ENCODE measurements at regions not wholly inside any gene's neighbourhood (a gene's known extent, or its start where the extent isn't known, plus 50 kb on each side); places are given as distances from the start of the nearest gene placed in this dataset.
"Not testable (repeated sequence)": the region's sequence is repeated elsewhere in the genome, so short reads cannot be mapped to it uniquely, and the experiment has no call there.

DNA sequence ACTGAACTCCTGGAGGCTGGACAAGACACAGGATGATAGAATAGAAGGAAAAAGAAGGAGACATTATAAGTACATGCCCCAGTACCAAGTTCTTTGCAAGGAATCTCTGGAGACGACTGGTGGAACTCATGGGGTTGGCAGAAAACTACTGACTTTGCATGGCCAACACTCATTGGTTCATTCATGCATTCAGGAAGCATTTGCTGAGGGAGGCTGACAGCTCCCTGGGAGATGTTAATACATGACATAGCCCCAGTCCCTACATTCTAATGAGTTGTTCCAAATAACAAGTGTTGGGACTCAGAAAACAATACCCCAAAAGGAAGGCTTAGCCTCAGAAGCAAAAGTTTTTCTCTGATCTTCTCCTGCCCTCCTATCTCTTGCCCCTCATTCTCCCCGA, 172.8 kb upstream of the IRF2BP2 start:
- DNase-seq, result no peak

DNA sequence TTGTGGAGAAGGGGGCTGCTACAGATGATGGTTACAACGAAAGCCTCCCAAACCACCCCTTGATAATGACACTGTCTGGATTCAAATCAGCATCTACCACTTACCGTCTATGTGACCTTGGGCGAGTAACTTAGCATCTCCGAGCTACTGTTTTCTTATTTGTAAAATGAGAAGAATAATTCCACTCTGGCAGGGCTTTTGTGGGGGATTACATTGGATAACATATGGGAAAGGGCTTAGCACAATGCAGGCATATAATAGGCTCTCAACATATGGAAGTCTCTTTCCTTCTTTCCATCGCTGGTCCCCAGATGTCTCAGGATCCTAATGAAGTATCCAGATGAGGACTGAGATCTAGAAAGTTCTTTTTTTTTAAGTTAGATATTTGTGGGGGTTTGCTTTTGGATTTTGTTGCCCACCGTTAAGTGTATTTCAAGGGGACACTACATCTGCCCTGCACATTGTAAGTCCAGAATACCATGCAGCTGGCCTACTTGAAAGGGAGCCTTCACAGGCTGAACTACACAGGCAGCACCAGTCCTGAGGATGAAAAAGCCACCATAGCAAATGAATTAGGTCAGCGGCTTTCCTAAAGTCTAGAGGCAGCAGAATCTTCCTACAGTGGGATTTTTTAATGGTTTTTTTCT, 172.2 kb upstream of the IRF2BP2 start:
- no peak for DNase-seq

DNA sequence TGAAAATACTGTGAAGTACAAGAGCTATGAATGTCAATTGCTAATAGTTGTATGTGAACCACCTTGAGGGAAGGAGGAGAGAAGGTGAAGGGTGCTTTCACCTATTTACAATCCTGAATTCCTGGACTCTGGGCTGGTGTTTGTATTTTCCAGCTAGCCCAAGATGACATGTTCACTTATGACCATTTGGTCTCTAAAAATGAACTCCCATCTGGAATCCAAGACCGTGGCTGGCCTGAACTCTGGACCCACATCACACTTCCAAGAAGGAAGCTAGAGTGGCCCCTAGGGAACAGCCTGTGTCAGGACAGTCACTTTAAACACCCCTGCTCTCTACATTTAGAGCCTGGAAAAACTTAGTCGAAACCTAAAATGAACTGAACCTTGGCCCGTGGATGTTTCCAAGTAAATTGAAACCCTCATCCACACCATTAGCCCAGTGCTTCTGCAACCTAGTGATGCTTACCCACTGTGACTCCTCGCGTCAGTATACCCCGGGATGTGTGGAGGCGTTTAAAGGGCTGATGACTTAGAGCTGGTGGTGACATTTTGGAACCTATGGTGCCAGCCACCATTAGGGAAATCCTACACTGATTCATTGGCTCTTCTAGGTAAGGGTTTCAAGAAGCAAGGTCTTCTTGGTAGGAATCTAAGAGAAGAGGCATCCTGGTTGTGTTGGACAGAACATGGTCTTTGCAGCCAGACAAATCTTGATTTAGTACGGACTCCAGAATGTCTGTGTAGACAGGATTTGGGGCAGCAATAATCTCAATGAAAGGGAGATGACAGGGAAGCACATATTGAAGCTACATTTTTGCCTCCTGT, 171.5 kb upstream of the IRF2BP2 start:
- DNase-seq, result peak; percentile 70

DNA sequence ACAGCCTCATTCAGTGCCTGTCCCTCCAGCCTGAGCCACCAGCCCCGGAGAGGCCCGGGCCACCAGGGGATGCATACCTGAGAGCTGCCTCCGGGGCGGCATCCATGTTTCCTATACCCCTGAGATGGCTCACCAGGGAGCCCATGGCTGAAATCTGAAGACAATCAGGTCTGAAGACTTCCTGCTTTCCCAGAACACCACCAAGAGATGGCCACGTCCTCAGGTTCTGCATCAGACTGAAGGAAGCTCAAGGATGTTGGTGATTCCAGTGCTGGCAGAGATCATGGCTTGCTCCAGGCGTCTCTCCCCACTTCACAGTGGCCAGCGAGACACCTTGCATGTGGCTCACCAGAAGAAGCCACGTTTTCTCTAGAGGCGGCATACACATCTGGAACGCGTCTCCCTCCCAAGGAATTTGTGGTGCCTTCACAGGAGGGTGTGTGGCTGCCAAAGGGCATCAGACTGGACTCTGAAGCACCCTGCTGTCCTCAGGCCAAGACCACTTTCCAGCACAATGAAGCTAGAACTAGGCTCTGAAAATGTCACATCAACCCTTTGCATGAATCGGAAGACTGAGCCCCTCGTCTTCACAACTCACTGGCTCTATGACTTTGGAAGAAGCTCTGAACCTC, 170.7 kb upstream of the IRF2BP2 start:
- no peak for DNase-seq

DNA sequence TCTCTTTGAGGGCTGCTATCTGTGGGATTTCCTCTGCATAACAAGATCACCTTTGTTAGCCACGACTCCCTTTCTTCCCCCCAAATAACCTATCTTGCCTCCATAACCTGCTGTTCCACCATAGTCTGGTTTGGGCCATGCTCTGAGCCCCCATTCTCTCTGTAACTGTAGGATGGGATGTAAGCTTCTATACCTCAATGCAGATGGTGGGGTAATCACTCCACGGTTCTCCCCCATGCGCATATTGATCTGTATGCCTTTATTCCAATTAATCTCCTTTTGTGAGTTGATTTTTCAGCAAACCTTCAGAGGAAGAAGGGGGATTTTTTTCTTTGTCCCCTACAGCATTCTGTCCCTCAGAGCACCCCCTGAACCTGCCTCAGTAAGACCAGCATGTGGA, 170.1 kb upstream of the IRF2BP2 start:
- no peak for DNase-seq

DNA sequence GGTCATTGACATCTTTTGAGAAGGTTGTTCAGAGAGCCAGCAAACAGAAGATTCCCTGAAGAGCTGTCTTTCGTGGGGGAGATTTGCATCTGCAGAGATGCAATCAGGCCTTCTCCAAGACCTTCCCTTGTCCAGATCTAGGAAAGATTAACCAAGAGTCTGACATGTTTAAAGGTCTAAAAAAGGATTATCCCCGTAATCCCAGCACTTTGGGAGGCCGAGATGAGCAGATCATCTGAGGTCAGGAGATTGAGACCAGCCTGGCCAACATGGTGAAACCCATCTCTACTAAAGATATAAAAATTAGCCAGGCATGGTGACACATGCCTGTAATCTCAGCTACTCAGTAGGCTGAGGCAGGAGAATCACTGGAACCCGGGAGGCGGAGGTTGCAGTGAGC, 169.6 kb upstream of the IRF2BP2 start:
- not testable (repeated sequence) for DNase-seq

DNA sequence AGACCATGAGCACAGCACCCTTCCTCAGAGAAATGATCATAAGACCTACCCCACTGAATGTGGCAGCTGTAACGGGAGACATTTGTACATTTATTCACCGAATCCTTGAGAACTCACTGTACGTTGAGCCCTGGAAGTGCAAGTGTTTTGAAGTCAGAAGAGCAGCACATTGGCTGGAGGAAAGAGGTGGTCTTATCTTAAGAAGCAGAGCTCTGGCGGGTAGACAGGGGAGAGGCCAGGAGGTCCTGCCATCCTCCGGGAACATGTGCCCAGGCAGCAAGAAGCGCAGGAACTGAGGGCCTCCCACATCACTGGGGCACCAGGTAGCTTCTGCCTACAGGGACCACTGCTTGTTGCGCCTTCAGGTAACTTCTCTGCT, 169.2 kb upstream of the IRF2BP2 start:
- no peak for DNase-seq

DNA sequence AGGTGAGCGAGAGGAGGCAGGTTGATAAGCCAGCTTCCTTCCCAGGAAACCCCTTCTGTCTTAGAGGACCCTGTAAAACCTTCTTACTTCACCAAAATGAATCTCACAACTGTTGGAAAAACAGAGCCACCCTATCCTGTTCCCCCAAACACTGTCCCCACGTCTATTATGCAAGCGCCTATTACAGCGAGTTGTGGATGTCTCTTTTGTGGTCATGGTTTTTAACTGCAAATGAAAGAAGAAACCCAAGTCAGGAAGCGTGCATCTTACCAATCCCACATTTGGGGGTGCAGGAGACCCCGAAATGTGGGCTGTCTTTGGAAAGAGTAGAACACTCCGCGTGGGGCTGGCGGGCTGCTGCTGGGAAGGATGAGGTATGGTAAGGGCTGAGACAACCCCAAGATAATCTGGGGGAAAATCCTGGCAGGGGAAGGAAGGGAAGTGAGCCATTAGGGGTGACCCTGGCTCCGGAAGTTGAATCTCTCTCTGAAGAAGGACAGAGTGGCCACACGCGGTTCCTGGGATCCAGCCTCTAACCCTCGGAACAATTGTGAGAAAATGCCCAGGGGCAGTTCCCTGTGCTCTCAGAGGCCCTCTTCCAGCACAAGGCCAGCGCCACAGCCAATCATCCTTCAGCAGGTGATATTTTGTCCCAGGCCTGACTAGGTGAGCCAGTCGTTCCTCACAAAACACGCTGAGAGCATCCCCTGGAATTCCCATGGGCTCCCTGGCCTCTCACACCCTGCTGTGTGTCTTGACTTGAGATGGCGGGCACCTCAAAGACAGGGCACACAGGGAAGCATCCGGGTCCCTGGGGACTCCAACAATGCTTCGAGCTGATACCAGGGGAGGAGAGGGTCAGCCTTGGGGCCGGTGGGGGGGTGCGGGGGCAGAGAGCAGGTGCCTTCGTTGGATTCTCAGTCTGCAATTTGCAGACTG, 168.5 kb upstream of the IRF2BP2 start:
- no peak for DNase-seq

DNA sequence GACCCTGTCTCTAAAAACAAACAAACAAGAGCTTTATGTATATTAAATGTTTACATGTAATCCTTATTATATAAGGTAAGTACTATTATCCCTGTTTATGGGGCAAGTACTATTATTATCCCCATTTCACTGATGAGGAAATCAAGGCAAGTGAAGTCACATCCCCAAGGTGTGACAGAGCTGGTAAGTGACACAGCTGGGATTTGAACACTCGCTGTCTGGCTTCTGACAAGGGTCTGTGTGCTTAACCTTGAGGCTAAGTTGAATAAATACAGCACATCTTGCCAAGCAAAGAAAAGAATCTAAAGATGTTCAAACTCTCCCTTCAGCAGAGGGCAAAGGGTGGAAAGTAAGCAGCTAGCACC, 167.9 kb upstream of the IRF2BP2 start:
- no peak for DNase-seq

DNA sequence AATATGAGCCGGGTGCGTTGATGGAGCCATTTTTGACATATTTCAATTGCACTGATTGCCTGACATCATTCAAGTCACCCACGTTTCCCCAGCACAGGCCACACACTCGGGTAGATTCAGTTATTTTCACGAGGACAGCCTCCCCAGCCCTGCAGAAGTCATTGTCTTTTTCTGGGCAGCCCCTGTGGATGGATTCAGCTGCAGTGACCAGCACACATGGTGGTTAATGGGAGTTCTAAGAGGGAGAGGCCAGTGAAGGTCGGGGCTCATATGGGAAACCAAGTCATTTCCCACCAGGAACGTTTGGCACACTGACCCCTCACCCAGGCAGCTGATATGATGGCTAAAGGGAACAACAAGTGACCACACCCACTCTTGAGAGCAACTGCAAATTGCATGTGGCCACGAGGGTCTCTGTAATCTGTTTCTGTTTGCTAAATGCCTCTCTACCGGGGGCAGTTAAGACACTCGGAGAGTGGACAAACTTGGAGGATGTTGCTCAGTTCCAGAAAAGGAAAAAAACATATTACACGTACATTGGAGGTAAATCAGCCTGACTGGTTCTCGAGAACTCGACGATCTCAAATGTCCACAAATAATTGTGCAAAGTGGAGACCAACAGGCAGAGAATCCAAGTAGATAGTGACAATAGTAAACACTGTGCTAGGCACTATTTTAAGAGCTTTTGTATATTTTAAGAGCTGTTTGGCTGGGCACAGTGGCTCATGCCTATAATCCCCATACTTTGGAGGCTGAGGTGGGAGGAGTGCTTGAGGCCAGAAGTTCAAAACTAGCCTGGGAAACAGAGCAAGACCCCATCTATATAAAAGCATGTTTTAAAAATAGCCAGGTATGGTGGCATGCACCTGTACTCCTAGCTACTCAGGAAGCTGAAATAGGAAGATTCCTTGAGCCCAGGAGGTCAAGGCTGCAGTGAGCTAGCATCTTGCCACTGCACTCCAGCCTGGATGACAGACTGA, 167.2 kb upstream of the IRF2BP2 start:
- no peak for DNase-seq

DNA sequence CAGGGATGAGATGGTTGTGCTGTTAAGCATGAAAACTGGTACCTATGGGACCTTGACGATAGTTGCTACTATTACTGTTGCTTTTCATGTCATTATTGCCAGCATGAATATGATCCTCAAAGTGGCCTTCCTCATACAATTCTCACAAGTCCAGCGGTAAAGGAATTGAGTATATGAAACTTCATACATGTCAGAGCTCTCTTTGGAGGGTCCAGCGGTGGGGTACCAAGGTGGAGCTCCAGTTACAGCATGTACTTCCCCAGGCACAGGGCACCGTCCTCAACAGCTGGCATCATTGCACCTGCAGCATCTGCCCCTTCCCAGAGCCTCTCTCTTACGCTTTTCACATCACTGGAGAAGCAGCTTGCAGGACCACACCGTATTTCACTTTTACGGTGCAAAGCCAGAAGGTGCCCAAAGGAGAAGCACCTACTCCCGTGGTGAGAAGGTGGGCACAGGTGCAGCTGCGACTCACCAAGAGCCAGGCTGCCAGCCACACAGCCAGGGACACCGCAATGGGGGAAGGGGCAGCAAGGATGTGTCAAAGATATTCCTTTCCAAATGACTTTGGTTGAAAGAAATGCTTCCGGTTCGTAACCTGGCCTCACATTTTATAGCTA, 166.4 kb upstream of the IRF2BP2 start:
- DNase-seq, result no peak

DNA sequence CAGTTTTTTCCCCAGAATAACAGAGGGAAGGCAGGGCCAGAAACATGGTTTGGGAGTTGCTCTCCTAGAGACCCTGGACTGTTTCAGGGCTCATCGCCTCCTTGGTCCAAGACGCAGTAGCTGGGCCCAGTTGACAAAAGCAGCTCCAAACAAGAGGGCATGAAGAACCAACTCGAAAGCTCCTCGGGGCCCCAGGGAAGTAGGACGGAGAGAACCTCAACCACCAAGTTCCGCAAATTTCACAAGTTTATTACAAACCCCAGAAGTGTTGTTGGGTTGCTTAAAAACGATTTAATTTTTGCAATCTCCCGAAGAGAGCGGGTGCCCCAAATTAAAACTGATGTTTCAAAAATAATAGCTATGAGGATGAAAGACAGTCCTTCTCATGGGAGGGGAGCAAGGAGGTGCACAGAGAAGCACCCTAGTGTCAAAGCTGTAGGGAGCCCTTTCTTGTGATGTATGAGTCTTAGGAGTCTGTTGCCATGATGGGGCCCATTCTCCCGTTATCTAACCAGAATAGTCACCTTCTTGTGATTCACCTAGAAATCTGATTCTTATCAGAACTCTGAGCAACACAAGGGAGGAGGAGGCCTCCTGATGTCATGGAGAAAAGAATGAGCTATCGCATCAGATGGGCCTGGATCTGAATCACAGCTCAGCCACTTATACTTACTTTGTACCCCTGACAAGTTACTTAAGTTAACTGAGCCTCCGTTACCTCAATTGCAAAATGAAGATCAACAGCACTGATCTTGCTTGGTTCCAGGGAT, 165.7 kb upstream of the IRF2BP2 start:
- DNase-seq, result peak; percentile 53

DNA sequence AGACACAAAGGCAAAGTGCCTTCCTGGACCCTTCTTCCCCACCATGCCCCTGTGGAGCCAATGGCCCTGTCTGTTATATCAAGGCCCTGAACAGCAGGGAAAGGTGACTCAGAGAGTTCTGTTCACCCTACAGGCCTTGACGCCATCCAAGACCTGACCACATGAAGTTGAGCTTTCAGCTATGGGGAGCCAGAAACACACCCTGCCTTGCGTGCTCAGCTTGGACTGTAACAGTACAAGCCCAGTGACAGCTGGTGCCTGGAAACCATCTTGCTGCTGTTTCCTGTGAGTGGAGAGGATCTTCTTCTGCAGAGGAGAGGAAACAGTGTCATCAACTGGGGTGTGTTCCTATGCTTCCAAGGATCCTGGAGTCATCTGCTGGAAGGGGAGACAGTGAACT, 165.0 kb upstream of the IRF2BP2 start:
- no peak for DNase-seq

DNA sequence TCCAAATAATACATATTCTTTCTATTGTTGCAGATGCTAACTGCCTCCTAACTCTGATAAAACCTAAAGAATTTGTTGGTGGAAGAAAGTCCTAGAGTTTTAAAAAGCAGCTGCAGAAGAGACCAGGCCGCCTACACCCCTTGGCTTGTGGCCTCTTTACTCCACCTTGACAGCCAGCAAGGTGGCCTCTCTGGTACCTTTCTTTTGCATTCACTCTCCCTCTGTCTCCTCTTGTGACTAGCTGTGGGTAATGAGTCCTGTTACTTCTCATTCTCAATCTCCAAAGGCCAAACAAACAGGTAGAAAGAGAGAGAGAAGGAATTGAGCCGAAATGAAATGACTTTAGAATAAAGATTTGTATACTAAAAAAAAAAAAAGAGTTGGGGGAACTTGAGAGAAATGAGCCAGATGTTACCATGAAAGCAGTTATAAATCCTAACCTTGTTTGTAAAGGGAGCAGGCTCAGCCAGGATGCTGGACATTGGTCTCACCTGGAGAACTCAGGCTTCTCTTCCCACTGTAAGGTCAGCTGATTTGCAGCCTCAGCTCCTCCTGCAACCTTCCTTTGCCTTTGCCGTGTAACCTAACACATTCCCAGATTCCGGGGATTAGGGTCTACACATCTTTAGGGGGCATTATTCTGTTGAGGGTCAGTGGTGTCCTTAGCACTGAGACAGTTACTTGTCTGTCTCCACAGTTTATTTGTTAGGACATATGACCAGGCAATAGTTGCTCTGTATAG, 164.1 kb upstream of the IRF2BP2 start:
- no peak for DNase-seq

DNA sequence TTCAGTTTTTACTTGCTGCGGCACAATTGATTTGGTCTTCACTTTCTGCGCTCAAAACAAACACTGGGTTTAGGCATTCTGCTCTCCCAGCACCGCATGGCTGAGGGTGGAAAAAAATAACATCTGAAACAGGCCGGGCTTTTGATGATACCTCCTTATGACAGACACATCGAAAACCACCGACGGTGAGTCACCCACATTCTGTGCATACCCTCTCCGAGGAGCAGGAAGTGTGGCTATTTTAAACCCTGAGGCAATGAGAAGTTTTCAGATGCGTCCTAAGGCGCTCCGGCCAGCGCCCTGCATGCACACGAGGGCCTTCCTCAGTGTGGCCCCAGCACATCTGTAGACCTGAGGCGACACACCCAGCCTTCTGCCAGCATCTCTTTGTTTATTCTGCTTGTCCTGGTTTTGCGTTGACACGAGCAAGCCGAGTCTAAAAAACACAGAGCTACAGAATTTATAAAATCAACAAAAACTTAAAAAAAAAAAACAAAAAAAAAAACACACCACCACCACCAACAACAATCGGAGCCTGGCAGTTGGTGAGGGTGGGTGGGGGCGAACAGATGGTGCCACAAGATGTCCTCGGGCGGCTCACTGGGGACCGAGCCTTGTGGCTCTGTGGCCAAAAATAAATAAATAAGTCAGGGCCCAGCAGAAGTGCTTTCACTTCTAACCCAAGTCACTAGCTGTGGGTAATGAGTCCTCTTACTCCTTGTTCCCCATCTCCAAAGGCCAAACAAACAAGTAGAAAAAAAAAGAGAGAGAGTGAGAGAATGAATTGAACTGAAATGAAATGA, 162.6 kb upstream of the IRF2BP2 start:
- DNase-seq, result peak; percentile 93

DNA sequence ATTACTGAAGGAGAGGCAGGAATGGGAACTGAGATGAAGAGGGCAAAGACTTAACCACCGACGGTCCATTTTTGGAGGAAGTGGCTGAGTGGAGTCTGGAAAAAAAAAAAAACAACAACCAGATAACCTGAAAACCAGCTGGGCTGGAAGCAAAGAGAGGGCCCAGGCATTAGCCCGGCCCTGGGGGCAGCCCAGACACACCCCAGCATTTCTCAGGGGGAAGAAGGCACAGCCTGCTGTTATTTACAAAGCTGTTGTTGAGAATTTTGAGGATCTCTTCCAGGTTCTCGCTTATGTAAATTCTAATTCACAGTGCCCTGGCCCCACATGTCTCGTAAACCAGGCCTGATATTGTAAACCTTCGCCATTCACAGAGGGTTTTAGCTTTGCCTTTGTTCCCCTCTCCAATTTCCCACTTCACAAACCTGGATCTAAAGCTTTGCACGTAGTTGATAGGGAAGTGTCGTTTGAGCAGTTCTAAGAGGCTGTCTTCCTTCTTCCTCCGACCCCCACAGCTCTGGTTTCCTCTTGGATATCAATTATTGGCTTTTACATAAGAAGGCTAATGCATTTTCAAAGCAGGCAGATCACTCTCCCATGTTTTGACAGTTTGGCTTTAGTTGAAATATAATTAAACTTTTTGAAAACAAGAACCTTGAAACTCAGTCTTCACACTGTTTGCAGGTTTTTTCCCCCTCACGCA, 161.8 kb upstream of the IRF2BP2 start:
- no peak for DNase-seq

DNA sequence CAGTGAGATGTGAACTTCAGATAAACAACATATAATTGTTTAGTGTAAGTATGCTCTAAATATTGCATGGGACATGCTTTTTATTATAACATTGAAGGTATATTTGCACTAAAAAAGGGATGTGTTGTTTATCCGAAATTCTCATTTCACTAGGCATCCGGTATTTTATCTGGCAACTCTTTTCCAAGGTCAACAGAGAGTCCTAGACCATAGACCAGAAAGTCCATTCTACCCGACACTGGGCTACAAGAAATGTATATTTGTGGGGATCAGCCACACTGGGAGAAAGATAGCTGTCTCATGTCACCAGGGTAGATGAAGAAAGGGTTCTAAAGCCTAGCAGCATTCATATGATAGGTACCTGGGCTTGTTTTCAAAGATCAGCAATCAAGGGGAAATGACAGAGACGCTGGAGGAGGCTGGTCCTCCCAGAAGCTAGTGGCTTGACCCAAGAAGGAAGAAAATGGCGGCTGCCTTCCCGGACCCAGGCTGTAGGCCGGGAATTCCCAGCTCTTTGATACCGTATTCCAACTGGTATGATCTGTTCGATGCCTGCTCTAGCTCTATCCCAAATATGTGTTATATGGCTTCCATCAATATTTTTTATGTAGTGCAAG, 161.1 kb upstream of the IRF2BP2 start:
- DNase-seq, result no peak

Measured in stimulated activated CD4-positive, alpha-beta T cell treated with anti-CD3 and anti-CD28 coated beads, Interleukin-15, amount 100 ng/mL, for 24 hours (primary cell).